NB4 (cell line): ENCODE measurements at regions not wholly inside any gene's neighbourhood (a gene's known extent, or its start where the extent isn't known, plus 50 kb on each side); places are given as distances from the start of the nearest gene placed in this dataset.

Experiments used
- MYC ChIP-seq: IDR thresholded peaks from 2 replicates; pipeline ENCODE4 v1.6.1; 2011; ENCODE audit warnings: low read depth, low read length
- POLR2A ChIP-seq: IDR thresholded peaks from 2 replicates; pipeline ENCODE4 v1.6.1; 2011; ENCODE audit warnings: mild to moderate bottlenecking; ENCODE audit not compliant: insufficient read length; ENCODE audit errors: extremely low read depth

DNA sequence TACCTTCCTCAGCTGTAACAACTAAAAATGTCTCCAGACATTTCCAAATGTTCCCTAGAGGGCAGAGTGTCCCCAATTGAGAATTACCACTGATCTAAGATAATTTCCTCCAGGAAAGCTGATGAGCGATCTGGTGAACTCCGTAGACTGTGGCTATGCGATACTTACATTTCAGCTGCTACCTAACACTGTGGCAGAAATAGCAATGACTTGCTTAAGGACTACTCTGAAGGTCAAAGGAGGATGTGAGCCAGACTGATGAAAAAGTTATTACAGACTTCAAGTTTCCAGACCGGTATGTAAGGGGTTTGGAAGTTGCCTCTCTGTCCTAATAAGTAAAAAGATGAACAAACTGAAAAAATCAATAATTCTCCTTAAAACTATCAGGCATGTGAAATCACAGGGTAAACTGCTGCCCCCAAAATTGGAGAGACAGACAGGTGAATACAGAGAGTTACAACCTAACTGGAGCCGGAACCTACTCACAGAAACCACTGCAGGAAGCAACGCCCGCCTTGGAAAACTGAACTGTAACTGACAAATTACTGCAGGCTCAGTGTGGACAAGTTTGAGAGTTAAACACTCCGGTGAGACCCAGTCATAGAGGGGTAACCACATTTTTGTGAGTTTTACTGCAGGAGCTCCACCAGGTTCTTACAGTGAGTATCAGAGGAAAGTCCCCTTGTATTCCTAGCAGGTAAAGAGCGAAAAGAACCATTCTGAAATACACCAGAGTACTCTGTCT is 60.0 kb upstream of the PARP11 start:
- TF ChIP-seq POLR2A = no peak
- TF ChIP-seq MYC = no peak
